Left forelimb (tissue), 1 donor: ENCODE measurements at regions not wholly inside any gene's neighbourhood (a gene's known extent, or its start where the extent isn't known, plus 50 kb on each side); places are given as distances from the start of the nearest gene placed in this dataset.

Experiments
- DNase-seq: peaks from one replicate; pipeline ENCODE4 v3.0.0-alpha.2; 2018; ENCODE audit warnings: low spot score

DNA sequence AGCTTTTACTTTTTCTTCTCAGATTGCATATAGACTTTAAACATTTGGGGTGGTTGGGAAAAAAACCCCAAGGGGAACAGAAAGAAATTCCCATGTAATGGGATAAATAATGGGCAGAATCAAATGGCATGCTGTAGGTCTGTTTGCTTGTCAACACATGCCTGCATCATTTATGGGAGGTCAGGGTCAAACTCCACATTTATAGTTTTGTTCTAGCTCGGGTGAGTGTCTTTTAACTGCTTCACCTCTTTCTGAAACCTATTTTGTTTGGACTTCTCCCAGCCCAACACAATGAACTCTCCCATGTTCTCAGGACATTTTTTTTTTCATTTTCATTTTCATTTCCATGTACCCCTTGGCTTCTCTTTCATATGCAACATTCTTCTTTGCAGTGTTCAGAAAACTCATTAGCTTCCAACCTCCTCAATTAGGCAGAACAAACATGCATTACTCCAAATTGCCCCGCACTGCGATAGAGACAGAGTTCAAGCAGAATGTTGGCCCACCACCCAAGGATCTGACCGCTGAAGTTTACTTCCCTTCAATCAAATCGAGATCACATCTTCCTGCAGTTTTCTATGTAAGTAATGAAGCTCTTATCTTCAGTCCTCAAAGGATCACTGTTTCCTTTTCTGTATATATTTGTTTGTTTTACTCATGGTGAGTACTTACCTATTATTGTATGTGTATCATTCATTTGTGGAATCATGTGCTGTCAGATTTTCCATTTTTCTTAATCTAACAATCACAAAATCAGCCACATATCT is 354.6 kb downstream of the ZSWIM6 start:
- no peak for DNase-seq

DNA sequence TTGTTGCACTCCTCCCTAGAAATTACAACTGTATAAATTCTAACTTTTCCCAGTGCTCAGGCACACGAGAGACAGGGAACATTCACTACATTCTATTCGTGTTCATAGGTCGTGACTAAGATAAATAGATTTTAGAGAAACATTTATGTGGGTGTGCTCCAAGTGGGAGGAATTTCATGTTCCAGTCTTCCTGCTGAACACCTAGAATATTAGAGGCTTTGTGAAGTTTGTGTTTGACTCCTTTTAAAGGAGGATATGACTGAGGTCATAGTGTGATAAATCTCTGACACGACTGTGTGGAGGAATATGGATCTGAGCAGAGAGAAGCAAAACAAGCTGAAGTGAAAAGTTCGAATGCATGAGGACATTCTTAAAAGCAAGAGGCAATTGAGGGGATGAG is 355.3 kb downstream of the ZSWIM6 start:
- DNase-seq = no peak

DNA sequence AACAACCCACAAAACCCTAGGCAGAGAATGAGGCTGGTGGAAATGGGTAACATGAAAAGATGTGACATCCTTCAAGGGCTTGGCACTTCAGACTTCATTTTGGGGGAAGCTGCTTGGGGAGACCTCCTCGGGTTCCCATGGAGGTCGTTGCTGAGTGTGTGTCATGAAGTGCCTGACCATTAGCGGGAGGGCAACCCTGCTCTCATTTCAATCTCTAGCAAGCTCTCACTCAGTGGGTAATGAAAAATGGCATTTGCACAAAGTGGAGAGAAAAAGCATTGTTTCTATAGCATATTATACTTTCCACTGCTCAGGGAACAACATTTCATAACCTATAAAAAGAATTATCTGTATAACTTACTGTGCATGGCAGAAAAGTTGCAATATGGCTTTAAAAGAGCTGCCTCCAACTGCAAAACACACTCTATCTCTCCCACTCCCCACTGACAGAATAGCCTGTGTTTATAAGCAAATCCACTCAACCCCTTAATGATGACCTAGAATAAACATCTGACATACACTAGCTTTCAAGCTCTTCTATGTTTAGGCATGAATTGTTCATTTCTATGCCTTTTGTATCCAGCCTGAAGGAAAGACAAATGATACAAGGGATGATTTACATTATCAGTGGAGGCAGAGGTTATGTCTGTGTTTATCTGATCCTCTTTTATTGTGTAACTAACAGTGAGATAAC is 357.2 kb downstream of the ZSWIM6 start:
- no peak for DNase-seq

DNA sequence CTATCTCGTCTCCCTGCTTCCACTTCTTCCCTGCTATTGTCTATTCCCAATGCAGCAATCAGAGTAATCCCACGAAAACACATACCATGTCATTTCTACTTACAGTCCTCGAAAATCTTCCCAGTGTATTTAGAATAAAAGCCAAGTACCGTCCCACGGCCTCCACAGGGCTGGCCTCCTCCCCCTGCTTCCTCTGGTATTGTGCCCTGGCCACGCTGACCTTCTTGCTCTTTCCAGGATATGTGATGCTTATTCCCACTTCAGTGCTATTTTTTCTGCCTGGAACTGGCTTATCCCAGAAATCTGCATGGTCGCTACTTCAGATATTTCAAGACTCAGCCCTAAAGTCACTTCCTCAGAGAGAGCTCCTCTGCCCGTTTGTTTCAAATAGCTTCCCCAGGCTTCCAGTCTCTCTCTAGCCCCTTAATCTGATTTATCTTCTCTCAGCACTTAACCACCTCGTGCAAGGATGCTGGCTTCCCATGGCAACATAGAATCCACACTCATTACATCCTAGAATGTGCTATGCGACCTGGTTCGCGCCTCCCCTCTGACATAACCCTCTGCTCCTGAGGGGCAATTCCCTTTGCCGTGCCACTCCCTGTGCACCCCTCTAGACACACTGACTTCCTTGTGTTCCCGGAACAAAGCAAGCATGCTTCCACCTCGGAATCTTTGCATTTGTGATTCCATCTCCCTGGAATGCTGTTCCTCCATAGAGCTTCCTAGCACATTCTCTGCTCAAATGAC is 365.9 kb downstream of the ZSWIM6 start:
- no peak for DNase-seq

DNA sequence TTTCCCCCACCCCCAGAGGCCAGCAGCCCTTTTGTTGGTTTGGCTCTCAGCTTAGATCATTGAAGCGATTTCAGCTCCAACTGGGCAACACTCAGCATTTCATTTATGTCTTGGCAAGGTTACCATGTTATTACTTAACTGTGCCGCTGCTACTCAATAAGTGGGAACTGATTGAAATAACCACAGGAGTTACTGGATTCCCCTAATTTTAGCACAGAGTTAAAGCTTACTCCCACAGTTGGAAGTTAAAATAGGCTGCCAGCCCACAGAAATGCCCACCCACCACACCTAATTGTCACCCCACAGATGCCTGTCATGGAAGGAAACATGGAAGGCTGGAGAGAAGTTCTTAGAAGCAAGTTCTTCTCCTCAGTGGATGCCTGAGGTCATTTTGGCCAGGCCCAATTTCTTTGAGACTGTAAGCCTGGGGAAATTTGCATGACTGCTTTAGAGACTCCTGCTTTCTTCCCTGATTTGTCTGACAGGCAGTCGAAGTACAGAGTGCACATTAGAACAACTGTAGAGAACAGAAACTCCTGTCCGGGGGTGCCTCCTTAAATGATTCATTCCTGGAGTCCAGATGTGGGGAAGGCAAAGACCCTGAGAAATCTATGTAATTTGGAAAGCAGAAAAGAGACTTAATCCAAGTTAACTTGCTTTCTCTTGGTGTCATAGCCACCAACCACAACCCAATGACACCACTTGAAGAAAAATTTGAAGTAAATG is 370.0 kb downstream of the ZSWIM6 start:
- no peak for DNase-seq

DNA sequence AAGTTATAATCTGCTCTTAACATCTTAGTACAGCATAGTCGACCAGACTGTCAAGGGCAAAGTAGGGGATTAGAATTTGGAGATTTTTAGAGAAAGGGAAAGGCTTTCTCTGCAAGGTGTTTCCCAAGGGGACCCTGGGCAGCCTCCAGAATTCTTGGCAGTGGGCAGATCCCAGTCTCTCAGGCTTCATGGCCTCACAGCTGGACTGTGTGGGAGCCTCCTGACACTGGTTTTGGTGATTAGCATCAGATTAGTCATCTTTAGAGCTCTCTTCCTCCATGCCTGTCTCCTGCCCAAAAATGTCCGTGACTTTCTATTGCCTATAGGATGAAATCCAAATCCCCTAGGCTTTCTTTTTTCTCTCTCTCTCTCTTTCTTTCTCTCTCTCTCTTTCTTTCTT is 370.7 kb downstream of the ZSWIM6 start:
- DNase-seq = no peak

DNA sequence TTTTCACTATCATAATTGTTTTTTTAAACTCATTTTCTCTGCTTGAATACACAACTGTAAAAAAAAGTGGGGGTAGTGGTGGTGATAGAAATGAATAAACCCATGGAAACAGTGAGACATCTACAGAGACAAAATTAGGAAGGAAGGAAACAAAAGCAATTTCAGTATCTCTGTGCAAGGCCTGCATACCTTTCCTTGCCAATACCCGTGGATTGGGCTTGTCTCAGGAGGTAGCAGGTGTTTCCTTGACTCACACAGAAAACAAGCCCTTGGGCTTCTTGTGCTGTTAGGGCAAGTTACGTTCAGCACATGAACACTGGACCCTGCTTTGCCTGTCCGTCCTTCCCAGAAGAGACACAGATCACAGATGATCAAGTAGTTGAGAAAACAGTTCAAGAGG is 372.2 kb downstream of the ZSWIM6 start:
- DNase-seq = no peak

DNA sequence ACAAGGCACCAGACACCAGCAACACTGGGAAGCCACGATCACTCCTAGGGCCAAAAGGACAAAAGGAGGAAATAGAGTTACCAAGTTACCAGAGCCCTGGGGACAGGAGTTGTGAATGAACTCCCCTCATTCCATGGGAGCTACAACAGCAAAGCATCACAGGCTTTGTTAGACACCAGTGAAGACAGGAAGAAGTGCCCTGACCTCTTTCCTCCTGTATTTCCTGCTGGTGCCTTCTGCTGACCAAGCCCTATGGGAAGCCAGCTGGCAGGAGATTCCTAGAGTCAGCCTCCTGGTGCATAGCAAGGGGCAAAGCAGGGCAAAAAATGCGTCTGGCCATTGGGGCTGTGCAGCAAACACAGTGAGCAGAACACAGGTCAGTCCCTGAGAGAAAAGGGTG is 374.7 kb downstream of the ZSWIM6 start:
- no peak for DNase-seq

DNA sequence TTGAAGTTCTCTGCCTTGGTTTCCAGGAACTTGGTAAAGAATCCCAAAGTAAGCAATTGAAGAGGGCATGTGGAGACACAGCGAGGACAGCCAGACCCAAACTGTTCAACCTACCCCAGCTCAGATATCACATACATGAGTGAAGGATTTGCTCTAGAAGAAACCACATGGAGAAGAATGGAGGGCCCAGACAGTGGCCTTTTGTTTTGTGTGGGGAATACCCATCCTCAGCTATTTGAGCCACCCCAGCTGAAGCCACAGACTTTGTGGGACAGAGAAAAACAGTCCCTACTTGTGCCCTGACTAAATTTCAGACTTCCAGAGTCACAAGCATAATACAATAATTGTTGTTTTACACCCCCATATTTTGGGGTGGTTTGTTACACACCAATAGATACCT is 387.1 kb downstream of the ZSWIM6 start:
- no peak for DNase-seq

DNA sequence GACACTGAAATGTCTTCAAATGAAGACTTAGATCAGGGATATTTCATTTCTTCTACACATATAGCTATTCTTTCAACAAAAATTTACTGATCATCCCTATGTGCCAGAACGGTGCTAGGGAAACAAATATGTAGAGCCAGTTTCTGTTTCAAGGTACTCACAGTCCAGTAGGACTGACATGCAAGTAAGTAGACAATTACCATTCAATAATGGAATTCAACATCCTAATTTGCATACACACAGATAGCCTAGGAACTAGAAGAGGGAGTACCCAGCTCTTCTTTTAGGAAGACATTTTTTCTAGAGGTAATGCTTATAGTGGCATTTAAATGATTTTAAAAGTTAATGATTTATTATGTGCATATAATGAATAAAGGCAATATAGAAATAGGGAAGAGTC is 388.8 kb downstream of the ZSWIM6 start:
- no peak for DNase-seq

DNA sequence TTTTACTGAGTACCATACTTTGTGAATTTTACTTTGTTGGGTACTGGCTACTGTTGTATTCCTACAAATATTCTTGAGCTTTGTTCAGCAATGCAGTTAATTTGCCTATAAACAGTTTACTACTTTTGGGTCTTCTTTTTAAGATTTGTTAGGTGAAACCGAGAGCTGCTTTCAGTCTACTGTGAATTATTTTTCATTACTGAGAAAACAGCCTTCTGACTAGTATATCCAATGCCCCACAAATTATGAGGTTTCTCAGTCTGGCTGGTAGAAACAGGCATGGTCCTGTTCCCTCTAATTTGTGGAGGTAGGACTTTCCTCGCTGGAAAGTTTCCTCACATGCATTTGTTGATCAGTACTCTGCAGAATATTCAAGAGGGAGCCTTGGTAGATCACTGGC is 392.0 kb downstream of the ZSWIM6 start:
- no peak for DNase-seq

DNA sequence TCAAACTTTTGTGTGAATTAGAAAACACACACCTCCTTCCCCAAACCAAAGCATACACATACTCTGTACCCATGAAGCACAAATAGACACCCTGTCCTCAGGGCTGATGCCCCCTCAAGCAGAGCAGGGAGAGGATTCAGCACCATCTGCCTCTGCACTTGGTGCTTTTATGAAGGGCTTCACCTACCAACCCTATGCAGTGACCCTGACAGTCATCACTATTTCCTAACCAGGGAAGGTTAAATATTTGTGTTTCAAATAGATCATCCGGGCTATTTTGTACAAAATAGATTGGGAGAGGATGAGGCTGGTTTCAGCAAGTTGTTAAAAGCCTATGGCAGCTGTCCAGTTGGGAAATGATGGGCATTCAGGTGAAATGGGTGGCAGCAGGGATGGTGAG is 396.2 kb downstream of the ZSWIM6 start:
- no peak for DNase-seq

DNA sequence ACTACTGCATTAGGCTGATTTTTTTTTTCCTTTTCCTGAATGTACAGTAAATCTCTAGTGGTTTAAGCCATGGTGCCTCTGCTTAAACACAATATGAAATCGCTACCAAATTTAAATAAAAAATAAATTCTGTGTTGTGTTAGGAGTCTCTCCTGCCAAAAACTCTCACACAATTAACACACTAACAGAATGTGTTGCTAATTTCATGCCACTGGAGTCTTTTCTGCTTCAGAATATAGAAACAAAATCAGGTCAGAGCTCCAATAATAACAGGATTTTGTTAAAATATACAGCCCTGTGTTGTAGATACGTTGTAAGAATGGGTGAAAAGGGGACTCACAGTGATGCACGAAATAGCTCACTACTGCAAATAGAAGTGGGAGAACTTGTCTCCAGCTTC is 398.8 kb downstream of the ZSWIM6 start:
- DNase-seq = no peak

DNA sequence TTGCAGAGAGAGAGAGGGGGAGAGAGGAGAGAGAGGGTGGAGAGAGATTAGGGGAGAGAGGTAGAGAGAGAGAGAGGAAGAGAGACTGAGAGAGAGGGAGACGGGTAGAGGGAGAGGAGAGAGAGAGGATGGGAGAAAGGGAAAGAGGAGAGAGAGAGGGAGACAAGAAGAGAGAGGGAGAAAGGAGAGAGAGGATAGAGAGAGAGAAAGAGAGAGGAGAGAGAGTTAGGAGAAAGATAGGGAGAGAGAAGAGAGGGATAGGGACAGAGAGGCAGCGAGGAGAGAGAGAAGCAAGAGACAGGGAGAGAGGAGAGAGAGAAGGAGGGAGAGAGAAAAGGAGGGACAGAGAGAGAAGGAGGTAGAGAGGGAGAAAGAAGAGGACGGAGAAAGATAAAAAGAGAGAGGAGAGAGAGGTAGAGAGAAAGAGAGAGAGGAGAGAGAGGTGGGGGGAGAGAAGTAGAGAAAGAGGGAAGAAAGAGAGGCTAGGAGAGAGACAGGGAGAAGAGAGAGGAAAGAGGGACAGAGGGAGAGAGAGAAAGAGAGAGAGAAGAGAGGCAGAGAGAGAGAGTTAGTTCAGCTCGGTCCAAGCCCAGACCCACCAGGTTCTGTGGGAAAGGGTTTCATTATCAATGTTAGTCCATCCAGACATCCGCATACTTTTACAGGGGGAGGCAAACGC is 399.3 kb downstream of the ZSWIM6 start:
- DNase-seq = no peak

DNA sequence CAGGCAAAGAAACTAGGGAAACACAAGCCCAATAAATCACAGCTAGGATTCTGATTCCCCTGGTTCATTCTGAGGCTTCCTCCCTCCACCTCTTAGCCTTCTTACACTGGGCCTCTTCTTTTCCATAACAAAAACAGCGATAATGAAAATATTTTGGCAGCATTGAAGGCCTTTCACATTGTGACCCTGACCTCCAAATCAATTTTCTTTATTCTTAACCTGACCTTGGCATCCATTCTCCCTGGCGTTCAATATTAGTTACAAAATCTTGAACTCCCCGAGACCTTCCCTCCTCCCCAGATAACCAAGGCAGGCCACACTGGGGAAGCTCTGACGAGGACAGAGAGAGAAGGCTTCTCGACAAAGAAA is 399.9 kb downstream of the ZSWIM6 start:
- DNase-seq = no peak

DNA sequence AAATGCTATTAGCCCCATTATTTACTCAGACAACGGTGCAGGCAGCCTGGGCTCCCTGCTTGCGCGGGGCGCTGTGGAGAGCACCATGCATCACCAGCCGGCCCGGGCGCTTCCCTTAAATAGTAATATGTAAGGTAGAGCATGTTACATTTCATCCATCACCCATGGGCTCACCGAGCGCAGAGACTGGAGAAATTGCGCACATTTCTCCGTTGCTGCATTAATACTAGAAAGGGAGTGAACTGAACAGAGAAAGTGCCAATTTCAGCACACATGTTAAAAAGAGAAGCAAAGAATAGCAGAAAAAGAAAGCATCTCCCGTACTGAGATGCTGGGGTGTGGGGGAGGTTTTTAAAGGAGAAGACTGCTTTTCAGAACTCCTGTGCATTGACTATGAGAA is 400.3 kb downstream of the ZSWIM6 start:
- no peak for DNase-seq

DNA sequence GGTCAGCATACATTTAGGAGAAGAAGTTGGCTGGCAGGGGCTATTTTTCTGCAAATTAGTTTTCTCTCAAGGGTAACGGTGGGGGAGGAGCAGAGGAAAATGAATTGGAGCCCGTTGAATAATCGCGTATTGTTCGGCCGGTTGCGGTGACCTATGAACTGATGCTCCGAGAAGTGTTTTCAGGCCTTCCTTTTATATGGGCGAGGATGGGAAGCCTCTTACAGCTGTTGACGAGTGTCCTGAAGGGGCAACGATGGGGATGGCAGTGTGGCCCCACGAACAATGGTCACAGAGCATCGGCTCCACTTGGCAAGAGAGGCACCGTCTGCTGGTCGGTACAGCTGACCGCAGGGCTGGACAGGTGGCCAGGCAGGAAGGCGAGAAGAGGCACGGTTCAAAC is 400.7 kb downstream of the ZSWIM6 start:
- DNase-seq = no peak

DNA sequence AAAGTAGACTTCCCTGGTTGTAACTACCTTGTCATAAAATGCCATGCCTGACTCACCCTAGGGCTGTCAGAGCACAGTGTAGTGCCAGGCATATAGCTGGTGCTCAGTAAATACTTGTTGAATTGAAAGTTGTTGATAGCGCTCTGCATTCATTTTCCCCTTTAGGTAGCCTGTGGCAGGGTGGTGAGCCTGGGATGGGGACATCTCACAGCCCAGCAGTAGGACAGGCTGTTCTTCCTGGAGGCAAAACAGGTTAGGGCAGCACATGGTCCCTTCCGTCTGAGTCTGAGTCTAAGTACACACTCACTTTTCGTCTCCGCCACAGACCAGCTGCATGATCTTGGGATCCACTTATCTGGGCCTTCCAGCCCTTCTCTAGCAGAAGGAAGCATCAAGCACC is 401.9 kb downstream of the ZSWIM6 start:
- DNase-seq = no peak

DNA sequence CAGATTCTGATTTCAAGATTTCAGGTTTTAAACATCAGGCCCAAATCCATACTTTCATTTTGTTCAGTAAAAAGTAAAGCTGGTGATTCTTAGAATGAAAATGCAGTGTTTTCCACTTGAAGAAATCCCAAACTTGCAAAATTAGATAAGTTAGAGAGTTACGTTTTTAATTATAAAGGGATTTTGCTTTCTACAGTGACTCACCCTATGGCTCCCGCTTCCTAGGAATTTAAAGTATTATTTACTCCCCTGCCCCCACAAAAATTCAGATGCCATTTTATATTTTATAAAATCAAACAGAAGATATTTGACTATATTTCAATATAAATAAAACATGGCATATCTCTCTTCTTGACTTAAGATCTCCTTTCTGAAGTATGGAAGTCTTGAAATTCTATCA is 402.9 kb downstream of the ZSWIM6 start:
- no peak for DNase-seq

DNA sequence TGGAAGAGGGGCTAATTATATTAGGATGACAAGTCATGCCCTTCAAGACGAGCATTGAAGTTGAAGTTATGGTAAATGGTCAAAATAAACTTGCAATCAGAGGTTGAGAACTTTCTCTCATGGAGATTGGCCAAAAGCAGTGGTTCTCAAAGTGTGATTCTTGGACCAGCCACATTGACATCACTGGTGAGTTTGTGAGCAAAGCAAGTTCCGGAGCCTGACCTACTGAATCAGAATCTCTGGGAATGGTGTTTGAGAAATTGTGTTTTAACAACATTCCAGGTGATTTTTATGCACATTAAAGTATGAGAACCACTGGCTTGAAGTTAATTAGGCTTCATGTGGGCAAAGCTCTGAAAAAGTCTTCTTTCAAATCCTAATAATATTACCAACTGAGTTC is 403.5 kb downstream of the ZSWIM6 start:
- no peak for DNase-seq

DNA sequence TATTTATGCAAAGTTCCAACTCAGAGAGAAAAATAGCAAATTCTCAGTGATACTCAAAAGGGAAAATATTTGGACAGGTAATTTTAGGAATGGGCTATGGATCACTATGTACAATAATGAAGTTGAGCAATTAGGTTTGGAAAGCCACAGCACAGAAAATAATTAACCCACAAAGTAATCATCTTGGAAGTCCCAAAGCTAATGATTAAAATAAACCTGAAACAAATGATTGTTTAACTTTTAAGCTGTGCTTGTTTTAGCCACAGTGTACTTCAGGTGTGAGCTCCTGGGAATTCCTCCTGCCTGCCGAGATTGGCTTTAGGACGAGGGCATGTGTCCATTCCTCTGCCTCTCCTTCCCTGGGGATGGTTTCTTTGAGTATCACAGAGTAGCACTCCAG is 403.9 kb downstream of the ZSWIM6 start:
- no peak for DNase-seq
